Hepatocyte (in vitro differentiated cells): ENCODE measurements at regions not wholly inside any gene's neighbourhood (a gene's known extent, or its start where the extent isn't known, plus 50 kb on each side); places are given as distances from the start of the nearest gene placed in this dataset.

Source experiments
- EZH2phosphoT487 ChIP-seq: fragments of 200-600 bp; sonication (generic); IDR thresholded peaks from one replicate; pipeline ENCODE4 v1.6.1; 2018; ENCODE audit warnings: antibody characterized with exemption, mild to moderate bottlenecking, low read depth, moderate library complexity; ENCODE audit not compliant: unreplicated experiment, severe bottlenecking
- TF ChIP-seq, protein P1 (sequence below): fragments of 200-600 bp; sonication (generic); IDR thresholded peaks from 2 replicates; pipeline ENCODE4 v1.5.1; 2016; ENCODE audit warnings: antibody characterized with exemption, mild to moderate bottlenecking; ENCODE audit not compliant: poor library complexity

DNA sequence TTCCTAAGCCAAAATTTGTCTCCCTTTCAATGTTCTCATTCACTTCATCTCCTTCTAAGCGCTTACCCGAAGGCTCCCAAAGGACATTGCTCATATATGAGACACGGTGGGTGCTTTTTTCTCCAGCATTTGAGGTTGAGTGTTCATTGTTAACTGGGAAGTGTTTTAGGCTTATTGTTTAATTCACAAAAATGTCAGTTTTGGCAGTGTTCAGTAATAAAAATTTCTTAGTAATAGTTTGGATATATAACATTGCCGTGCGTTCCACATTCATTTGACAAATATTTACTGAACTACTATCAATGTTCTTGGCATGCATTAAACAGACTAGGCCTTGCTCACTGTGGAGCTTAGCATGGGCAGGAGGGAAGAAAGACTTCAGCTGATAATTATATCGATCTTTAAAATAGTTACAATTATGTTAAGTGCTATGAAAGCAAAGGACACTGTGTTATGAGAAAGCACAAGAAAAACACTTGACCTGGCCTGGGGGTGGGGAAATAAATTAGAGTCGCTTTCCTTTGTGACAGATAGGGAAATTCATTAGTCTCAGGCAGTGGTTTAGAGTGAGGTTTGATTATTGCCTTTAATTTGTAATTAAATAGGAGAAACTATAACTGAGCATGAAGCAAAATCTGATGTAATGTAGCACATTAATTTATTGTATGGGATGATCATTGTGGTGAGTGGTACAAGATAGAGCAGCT, 82.2 kb upstream of the DOCK10 start:
- TF ChIP-seq, protein P1, sequence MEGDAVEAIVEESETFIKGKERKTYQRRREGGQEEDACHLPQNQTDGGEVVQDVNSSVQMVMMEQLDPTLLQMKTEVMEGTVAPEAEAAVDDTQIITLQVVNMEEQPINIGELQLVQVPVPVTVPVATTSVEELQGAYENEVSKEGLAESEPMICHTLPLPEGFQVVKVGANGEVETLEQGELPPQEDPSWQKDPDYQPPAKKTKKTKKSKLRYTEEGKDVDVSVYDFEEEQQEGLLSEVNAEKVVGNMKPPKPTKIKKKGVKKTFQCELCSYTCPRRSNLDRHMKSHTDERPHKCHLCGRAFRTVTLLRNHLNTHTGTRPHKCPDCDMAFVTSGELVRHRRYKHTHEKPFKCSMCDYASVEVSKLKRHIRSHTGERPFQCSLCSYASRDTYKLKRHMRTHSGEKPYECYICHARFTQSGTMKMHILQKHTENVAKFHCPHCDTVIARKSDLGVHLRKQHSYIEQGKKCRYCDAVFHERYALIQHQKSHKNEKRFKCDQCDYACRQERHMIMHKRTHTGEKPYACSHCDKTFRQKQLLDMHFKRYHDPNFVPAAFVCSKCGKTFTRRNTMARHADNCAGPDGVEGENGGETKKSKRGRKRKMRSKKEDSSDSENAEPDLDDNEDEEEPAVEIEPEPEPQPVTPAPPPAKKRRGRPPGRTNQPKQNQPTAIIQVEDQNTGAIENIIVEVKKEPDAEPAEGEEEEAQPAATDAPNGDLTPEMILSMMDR = no peak
- TF ChIP-seq EZH2phosphoT487 = no peak
